BE2C (cell line): ENCODE measurements at regions not wholly inside any gene's neighbourhood (a gene's known extent, or its start where the extent isn't known, plus 50 kb on each side); places are given as distances from the start of the nearest gene placed in this dataset.

Experiments used
- DNase-seq: peaks from one replicate; pipeline ENCODE4 v3.0.0-alpha.2; 2020
- H3K27me3 ChIP-seq: fragments of 250-450 bp; sonication (Bioruptor Pico); 2 replicates; pipeline ENCODE4 v1.5.1; 2020; ENCODE audit warnings: mild to moderate bottlenecking
- H3K36me3 ChIP-seq: fragments of 250-450 bp; sonication (Bioruptor Pico); 2 replicates; pipeline ENCODE4 v1.5.1; 2020; ENCODE audit warnings: mild to moderate bottlenecking
- H3K4me1 ChIP-seq: fragments of 250-450 bp; sonication (Bioruptor Pico); 2 replicates; pipeline ENCODE4 v1.5.1; 2020
- H3K4me3 ChIP-seq: 2 replicates; pipeline ENCODE4 v1.5.1; 2011; ENCODE audit warnings: low read depth, low read length
- H3K9me3 ChIP-seq: fragments of 250-450 bp; sonication (Bioruptor Pico); 2 replicates; pipeline ENCODE4 v1.5.1; 2020
- TF ChIP-seq, protein P1 (sequence below): IDR thresholded peaks from 2 replicates; pipeline ENCODE4 v1.5.1; 2012; ENCODE audit warnings: mild to moderate bottlenecking, low read depth, low read length

DNA sequence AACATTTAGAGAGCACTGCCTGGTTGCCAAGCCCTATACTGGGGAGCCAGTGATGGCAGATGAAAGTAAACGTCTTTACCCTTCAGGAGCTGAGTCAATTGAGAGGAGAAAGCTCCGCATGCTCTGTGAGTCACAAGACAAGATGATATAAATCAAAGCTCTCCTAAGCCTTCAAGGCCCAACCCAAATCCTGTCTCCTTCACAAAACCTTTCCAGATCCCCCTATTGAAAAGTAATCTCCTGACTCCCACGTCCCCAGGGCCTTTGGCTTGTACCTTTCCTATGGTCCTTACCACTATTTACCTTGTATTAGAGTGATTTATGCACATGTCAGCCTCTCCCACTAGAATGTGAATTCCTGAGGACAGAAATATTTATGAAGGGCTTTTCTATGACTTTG is 230.1 kb upstream of the TENM4 start:
- Histone ChIP-seq H3K4me1 (no peaks in the 10 kb centered on the region), H3K27me3 (no peaks in the 10 kb centered on the region), H3K36me3 (no peaks in the 10 kb centered on the region), H3K9me3 (no peaks in the 10 kb centered on the region), H3K4me3 (no peak overlapping the region)
- TF ChIP-seq, protein P1, sequence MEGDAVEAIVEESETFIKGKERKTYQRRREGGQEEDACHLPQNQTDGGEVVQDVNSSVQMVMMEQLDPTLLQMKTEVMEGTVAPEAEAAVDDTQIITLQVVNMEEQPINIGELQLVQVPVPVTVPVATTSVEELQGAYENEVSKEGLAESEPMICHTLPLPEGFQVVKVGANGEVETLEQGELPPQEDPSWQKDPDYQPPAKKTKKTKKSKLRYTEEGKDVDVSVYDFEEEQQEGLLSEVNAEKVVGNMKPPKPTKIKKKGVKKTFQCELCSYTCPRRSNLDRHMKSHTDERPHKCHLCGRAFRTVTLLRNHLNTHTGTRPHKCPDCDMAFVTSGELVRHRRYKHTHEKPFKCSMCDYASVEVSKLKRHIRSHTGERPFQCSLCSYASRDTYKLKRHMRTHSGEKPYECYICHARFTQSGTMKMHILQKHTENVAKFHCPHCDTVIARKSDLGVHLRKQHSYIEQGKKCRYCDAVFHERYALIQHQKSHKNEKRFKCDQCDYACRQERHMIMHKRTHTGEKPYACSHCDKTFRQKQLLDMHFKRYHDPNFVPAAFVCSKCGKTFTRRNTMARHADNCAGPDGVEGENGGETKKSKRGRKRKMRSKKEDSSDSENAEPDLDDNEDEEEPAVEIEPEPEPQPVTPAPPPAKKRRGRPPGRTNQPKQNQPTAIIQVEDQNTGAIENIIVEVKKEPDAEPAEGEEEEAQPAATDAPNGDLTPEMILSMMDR = no peak
- no peak for DNase-seq

DNA sequence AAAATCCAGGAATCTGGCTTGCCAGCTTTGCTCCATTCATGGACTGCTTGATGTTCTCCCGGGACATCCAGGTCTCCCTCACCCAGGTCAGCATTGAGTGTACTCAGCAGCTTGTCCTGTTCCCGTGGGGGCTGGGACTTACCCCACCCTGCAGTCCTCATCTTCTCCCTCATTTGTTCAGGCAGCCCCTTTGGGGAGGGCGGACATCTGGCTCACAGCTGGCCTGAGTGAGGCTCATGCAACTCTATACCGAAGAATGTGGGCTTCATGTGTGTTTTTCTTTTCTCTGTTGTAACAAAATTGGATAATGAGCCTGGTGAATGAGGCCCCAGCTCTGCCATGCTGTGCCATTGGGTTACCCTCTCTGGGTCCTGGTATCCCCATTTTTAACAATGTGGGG is 227.7 kb upstream of the TENM4 start:
- Histone ChIP-seq H3K27me3 (no peaks in the 10 kb centered on the region), H3K4me1 (no peaks in the 10 kb centered on the region), H3K9me3 (no peaks in the 10 kb centered on the region), H3K36me3 (no peaks in the 10 kb centered on the region), H3K4me3 (no peak overlapping the region)
- TF ChIP-seq, protein P1 = no peak
- DNase-seq = no peak

GRCh38 chr11:79667380-79667779 is 226.6 kb upstream of the TENM4 start:
- TF ChIP-seq, protein P1 = no peak
- Histone ChIP-seq H3K27me3 (no peaks in the 10 kb centered on the region), H3K9me3 (no peaks in the 10 kb centered on the region), H3K36me3 (no peaks in the 10 kb centered on the region), H3K4me1 (no peaks in the 10 kb centered on the region), H3K4me3 (no peak overlapping the region)
- no peak for DNase-seq

- Histone ChIP-seq H3K4me1 (no peaks in the 10 kb centered on the region), H3K36me3 (no peaks in the 10 kb centered on the region), H3K27me3 (no peaks in the 10 kb centered on the region), H3K4me3 (no peak overlapping the region), H3K9me3 (no peaks in the 10 kb centered on the region)
- DNase-seq = no peak
- TF ChIP-seq, protein P1 = no peak
Observed at GRCh38 chr11:79663017-79663416, 222.2 kb upstream of the TENM4 start.

DNA sequence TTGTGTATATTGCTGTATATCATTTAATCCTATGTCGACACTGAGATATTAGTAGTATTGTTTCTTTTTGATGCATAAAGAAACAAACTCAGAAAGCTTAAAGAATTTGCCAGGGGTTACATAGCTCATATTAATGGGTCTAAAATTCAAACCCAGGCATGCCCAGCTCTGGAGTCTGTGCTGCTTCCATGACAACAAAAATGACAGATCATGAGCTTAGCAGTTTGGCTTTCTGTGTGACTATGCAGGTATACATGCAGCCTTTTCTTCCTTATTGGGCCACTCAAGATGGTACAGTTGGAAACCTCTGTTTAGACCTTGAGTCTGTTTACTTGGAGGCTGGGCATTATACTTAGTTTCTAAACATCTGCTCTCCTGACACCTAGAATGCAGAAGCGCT is 220.5 kb upstream of the TENM4 start:
- Histone ChIP-seq H3K9me3 (no peaks in the 10 kb centered on the region), H3K4me1 (no peaks in the 10 kb centered on the region), H3K27me3 (no peaks in the 10 kb centered on the region), H3K36me3 (no peaks in the 10 kb centered on the region), H3K4me3 (no peak overlapping the region)
- DNase-seq = no peak
- TF ChIP-seq, protein P1 = no peak

DNA sequence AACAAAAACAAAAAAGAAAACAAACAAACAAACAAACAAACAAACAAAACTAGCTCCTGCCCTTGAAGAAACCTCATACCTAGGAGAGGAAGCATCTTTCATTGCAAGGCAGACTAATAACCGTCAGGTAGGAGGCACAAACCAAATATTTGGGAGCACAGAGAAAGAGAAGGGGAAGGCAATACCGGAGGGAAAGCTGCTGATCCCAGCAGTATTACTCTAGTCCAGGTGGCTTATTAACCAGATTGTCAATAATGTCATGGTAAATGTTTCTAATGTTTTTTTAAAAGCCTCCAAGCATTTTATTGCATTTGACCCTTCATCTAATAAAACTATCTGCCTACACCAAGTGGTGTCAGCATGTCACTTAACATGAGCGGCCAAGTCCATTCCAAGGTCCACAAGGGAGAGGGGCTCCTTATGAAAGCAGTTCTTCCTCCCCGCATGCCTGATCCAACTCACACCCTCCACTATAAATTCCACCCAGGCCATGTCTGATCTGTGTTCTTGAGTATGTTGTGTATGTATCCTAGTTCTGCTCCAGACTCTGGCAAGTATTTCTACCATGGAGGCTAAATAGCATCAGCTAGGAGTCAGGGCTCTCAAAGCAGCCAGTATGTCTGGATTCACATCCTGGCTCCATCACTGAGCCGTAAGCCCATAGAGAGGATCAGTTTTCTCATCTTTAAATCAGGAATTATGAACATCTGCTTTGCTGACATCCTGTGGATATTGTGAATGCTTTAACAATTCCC is 208.1 kb upstream of the TENM4 start:
- Histone ChIP-seq H3K9me3 (no peaks in the 10 kb centered on the region), H3K4me1 (no peaks in the 10 kb centered on the region), H3K36me3 (no peaks in the 10 kb centered on the region), H3K27me3 (peaks cover 10% of the 10 kb centered on the region; the same call in 1 of the 2 replicates), H3K4me3 (no peak overlapping the region)
- TF ChIP-seq, protein P1 = no peak
- no peak for DNase-seq
